HCT116 (cell line): ENCODE measurements at regions not wholly inside any gene's neighbourhood (a gene's known extent, or its start where the extent isn't known, plus 50 kb on each side); places are given as distances from the start of the nearest gene placed in this dataset.

Experiments
- ATAC-seq: fragments of 200-7000 bp; cut with Tn5 transposase; 2 replicates; pipeline ENCODE4 v1.9.1; 2020; ENCODE audit warnings: mild to moderate bottlenecking, moderate library complexity
- BruUV-seq: library from RNA; stranded (reverse); fragments of 400-500 nt; replicated peaks from 2 replicates; lab custom pipeline; 2021; lab: Mats Ljungman, UMichigan
- CTCF ChIA-PET: fragments of 300-600 bp; sonication (Branson Sonifier 250); formaldehyde crosslinking; loops from one replicate; lab custom pipeline; 2021; ENCODE audit warnings: antibody characterized with exemption; lab: Charles Lee
- POLR2A ChIA-PET: fragments of 300-600, 350-600 bp; sonication (Branson Sonifier 250); formaldehyde crosslinking; loops from one replicate; lab custom pipeline; 2021; ENCODE audit warnings: antibody characterized with exemption; lab: Charles Lee
- RAD21 ChIA-PET, 2 experiments: fragments of 300-600 bp; sonication (Branson Sonifier 250); formaldehyde crosslinking; loops; one replicate each; lab custom pipeline; 2023; ENCODE audit warnings: low total read pairs in 2 of 2; ENCODE audit not compliant: uncharacterized antibody in 2 of 2, unreplicated experiment in 2 of 2, low non-redundant PET in 1 of 2; lab: Charles Lee
- DNase-seq: peaks from one replicate; pipeline ENCODE4 v3.0.0-alpha.2; 2010; ENCODE audit warnings: low read depth, low spot score
- H2AFZ ChIP-seq: fragments of 200-600 bp; shearing (Covaris generic), sonication (generic); 2 replicates; pipeline ENCODE4 v1.6.1; 2017; ENCODE audit warnings: low read depth, mixed run types, mixed read lengths, antibody characterized with exemption, low read length; ENCODE audit not compliant: poor library complexity, severe bottlenecking
- H3K27ac ChIP-seq: 2 replicates; pipeline ENCODE4 v1.5.1; 2012; ENCODE audit warnings: low read depth, low read length
- H3K27me3 ChIP-seq: fragments of 200-600 bp; sonication (generic); 2 replicates; pipeline ENCODE4 v1.6.1; 2016; ENCODE audit warnings: mixed run types, low read length, mixed read lengths; ENCODE audit not compliant: insufficient read depth
- H3K36me3 ChIP-seq, 2 experiments: fragments of 200-500 bp in 1 of 2; fragments of 200-600 bp in 1 of 2; sonication (Bioruptor generic) in 1 of 2; sonication (generic) in 1 of 2; 2 replicates each; pipeline versions ENCODE4 v1.5.1 to v1.6.1; 2014 to 2016; ENCODE audit warnings: low read length in 2 of 2, inconsistent platforms in 1 of 2, mixed read lengths in 1 of 2, mixed run types in 1 of 2; ENCODE audit not compliant: insufficient read depth in 2 of 2, control insufficient read depth in 1 of 2
- H3K4me1 ChIP-seq, 2 experiments: fragments of 200-600 bp in 1 of 2; sonication (generic) in 1 of 2; 2 replicates each; pipeline versions ENCODE4 v1.5.1 to v1.6.1; 2012 to 2017; ENCODE audit warnings: low read length in 2 of 2, inconsistent platforms in 1 of 2, mild to moderate bottlenecking in 1 of 2, mixed read lengths in 1 of 2, mixed run types in 1 of 2, moderate library complexity in 1 of 2; ENCODE audit not compliant: insufficient read depth in 2 of 2, control insufficient read depth in 1 of 2
- H3K4me2 ChIP-seq: fragments of 200-600 bp; sonication (generic); 2 replicates; pipeline ENCODE4 v1.6.1; 2017; ENCODE audit warnings: mixed run types, low read length, mixed read lengths
- H3K4me3 ChIP-seq, 2 experiments: fragments of 200-600 bp in 1 of 2; sonication (generic) in 1 of 2; replicated peaks in 1 of 2; 2 replicates each; pipeline ENCODE4 v1.5.1; 2011 to 2016; ENCODE audit warnings: low read length in 2 of 2, control low read depth in 1 of 2, low read depth in 1 of 2, mild to moderate bottlenecking in 1 of 2, mixed read lengths in 1 of 2, mixed run types in 1 of 2
- H3K79me2 ChIP-seq: fragments of 200-600 bp; sonication (generic); 2 replicates; pipeline ENCODE4 v1.6.1; 2017; ENCODE audit warnings: mild to moderate bottlenecking, mixed run types, low read length, moderate library complexity, mixed read lengths; ENCODE audit not compliant: insufficient read depth
- H3K9ac ChIP-seq: fragments of 200-600 bp; sonication (generic); 2 replicates; pipeline ENCODE4 v1.6.1; 2016; ENCODE audit warnings: low read length, mixed read lengths
- H3K9me2 ChIP-seq: fragments of 200-600 bp; sonication (generic), shearing (Covaris generic); 2 replicates; pipeline ENCODE4 v1.6.1; 2017; ENCODE audit warnings: mixed run types, mild to moderate bottlenecking, moderate library complexity; ENCODE audit not compliant: insufficient read depth
- H3K9me3 ChIP-seq, 2 experiments: fragments of 200-500 bp in 1 of 2; fragments of 200-600 bp in 1 of 2; sonication (Bioruptor generic) in 1 of 2; sonication (generic) in 1 of 2; 2 replicates each; pipeline ENCODE4 v1.6.1; 2014 to 2017; ENCODE audit warnings: low read length in 2 of 2, mixed read lengths in 2 of 2, inconsistent platforms in 1 of 2, low read depth in 1 of 2, mild to moderate bottlenecking in 1 of 2, mixed run types in 1 of 2, moderate library complexity in 1 of 2; ENCODE audit not compliant: control insufficient read depth in 1 of 2, insufficient read depth in 1 of 2
- H4K20me1 ChIP-seq: fragments of 200-600 bp; sonication (generic), shearing (Covaris generic); 2 replicates; pipeline ENCODE4 v1.6.1; 2017; ENCODE audit warnings: mixed run types, mild to moderate bottlenecking, moderate library complexity; ENCODE audit not compliant: insufficient read depth
- CBX3 ChIP-seq: IDR thresholded peaks from 2 replicates; pipeline ENCODE4 v1.6.1; 2012; ENCODE audit warnings: low read depth
- CEBPB ChIP-seq: IDR thresholded peaks from 2 replicates; pipeline ENCODE4 v1.6.1; 2012; ENCODE audit warnings: low read depth
- EGR1 ChIP-seq: IDR thresholded peaks from 2 replicates; pipeline ENCODE4 v1.6.1; 2012; ENCODE audit warnings: low read depth
- ELF1 ChIP-seq: IDR thresholded peaks from 2 replicates; pipeline ENCODE4 v1.6.1; 2012; ENCODE audit warnings: low read depth, borderline replicate concordance
- EZH2phosphoT487 ChIP-seq: fragments of 200-600 bp; IDR thresholded peaks from 2 replicates; pipeline ENCODE4 v1.6.1; 2018; ENCODE audit warnings: antibody characterized with exemption, borderline replicate concordance
- MAX ChIP-seq: IDR thresholded peaks from 2 replicates; pipeline ENCODE4 v1.6.1; 2012
- REST ChIP-seq: IDR thresholded peaks from 2 replicates; pipeline ENCODE4 v1.6.1; 2012; ENCODE audit warnings: low read depth
- SP1 ChIP-seq: IDR thresholded peaks from 2 replicates; pipeline ENCODE4 v1.6.1; 2012; ENCODE audit warnings: low read depth
- TCF7L2 ChIP-seq: IDR thresholded peaks from 2 replicates; pipeline ENCODE4 v1.7.0; 2011; ENCODE audit warnings: borderline replicate concordance, inconsistent platforms; ENCODE audit not compliant: insufficient read depth, insufficient read length; ENCODE audit errors: extremely low read depth
- YY1 ChIP-seq: IDR thresholded peaks from 2 replicates; pipeline ENCODE4 v1.6.1; 2011; ENCODE audit warnings: low read length, low read depth, moderate library complexity, mild to moderate bottlenecking; ENCODE audit not compliant: insufficient replicate concordance; ENCODE audit errors: extremely low read depth
- ZNF274 ChIP-seq: fragments of 200-500 bp; sonication (Bioruptor generic); IDR thresholded peaks from 2 replicates; pipeline ENCODE4 v1.6.1; 2014; ENCODE audit warnings: mild to moderate bottlenecking, low read depth, low read length, inconsistent platforms
- intact Hi-C: fragments of 100-400 bp; cut with micrococcal nuclease; formaldehyde crosslinking; loops from 2 replicates; pipeline ENCODE4 v1.10.0; 2022
- TF ChIP-seq, protein P1 (sequence below), 3 experiments: fragments of 200-600 bp in 1 of 3; sonication (generic) in 1 of 3; IDR thresholded peaks in 2 of 3; conservative IDR thresholded peaks in 1 of 3; 2 replicates each; pipeline ENCODE4 v1.5.1; 2012 to 2017; ENCODE audit warnings: low read depth in 2 of 3, low read length in 2 of 3, antibody characterized with exemption in 1 of 3, borderline replicate concordance in 1 of 3, control low read depth in 1 of 3, mild to moderate bottlenecking in 1 of 3, mixed read lengths in 1 of 3, mixed run types in 1 of 3, moderate library complexity in 1 of 3; ENCODE audit not compliant: insufficient read depth in 1 of 3

DNA sequence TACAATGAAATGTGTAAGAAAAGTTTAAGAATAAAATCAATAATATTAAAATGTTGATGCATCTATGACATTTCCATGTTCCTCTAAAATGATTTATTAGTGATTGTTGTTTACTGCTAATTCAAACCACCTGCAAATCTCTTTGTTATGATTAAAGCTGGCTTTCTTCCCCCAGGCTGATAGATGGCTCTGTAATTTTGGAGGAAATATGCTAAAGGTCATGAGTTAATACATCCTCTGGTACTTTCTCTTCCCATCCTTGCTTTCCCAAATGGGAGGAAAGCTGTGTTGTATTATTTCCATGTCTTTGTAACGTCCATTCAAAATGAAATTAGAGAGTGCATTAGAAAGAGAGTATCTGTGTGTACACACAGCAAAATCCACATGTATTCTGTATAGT, 139.5 kb upstream of the TMCO5A start:
- Histone ChIP-seq H3K4me2 (no peak overlapping the region), H3K4me3 (no peak overlapping the region), H3K4me1 (peaks cover 0 to 5% of the 10 kb centered on the region in 2 experiments; a peak in 3 of 4 replicates), H4K20me1 (no peaks in the 10 kb centered on the region), H3K9me3 (no peaks in the 10 kb centered on the region), H3K79me2 (no peaks in the 10 kb centered on the region), H3K9ac (no peak overlapping the region), H3K27ac (no peak overlapping the region), H3K9me2 (no peaks in the 10 kb centered on the region), H2AFZ (no peak overlapping the region), H3K36me3 (no peaks in the 10 kb centered on the region), H3K27me3 (no peaks in the 10 kb centered on the region)
- TF ChIP-seq ELF1 (no peak), EZH2phosphoT487 (no peak), EGR1 (no peak), SP1 (no peak), YY1 (no peak), REST (no peak), TCF7L2 (no peak), MAX (no peak), CEBPB (no peak), ZNF274 (no peak), CBX3 (no peak)
- TF ChIP-seq, protein P1, sequence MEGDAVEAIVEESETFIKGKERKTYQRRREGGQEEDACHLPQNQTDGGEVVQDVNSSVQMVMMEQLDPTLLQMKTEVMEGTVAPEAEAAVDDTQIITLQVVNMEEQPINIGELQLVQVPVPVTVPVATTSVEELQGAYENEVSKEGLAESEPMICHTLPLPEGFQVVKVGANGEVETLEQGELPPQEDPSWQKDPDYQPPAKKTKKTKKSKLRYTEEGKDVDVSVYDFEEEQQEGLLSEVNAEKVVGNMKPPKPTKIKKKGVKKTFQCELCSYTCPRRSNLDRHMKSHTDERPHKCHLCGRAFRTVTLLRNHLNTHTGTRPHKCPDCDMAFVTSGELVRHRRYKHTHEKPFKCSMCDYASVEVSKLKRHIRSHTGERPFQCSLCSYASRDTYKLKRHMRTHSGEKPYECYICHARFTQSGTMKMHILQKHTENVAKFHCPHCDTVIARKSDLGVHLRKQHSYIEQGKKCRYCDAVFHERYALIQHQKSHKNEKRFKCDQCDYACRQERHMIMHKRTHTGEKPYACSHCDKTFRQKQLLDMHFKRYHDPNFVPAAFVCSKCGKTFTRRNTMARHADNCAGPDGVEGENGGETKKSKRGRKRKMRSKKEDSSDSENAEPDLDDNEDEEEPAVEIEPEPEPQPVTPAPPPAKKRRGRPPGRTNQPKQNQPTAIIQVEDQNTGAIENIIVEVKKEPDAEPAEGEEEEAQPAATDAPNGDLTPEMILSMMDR (IDR thresholded peaks at IDR 0.05 in 2 of 3, conservative IDR thresholded peaks at IDR 0.05 in 1 of 3; ENCODE audit: borderline replicate concordance in 1 of 3, insufficient read depth in 1 of 3, low read depth in 2 of 3, low read length in 2 of 3): no peak
- ATAC-seq (no peak), DNase-seq (no peak)
- ChIA-PET POLR2A (no interaction called here), RAD21 (no interaction called here), CTCF (interaction anchor here (1.1 kb wide), 1 partner anchor 31 kb away, joined by 4 read pairs; no protein-coding TSS in a partner anchor)
- BruUV-seq: no TSS peak
- intact Hi-C loops: no loop called here
